Smooth muscle cell (in vitro differentiated cells): ENCODE measurements at regions not wholly inside any gene's neighbourhood (a gene's known extent, or its start where the extent isn't known, plus 50 kb on each side); places are given as distances from the start of the nearest gene placed in this dataset.

Experiments used
- DNase-seq: peaks from one replicate; lab custom pipeline; 2025; ENCODE audit not compliant: unreplicated experiment; lab: John Stamatoyannopoulos, UW
- H2AFZ ChIP-seq: fragments of 200-600 bp; sonication (generic); 2 replicates; pipeline ENCODE4 v1.6.0; 2016; ENCODE audit warnings: antibody characterized with exemption, low read depth, mild to moderate bottlenecking
- H3F3A ChIP-seq: fragments of 200-600 bp; sonication (generic); 2 replicates; pipeline ENCODE4 v1.6.0; 2017; ENCODE audit warnings: antibody characterized with exemption, low read depth
- H3K27ac ChIP-seq: fragments of 200-600 bp; sonication (generic); 2 replicates; pipeline ENCODE4 v1.5.1; 2016; ENCODE audit warnings: low read depth, mild to moderate bottlenecking
- H3K27me3 ChIP-seq: fragments of 200-600 bp; sonication (generic); 2 replicates; pipeline ENCODE4 v1.6.1; 2016; ENCODE audit warnings: low read depth, mild to moderate bottlenecking
- H3K36me3 ChIP-seq: fragments of 200-600 bp; sonication (generic); 2 replicates; pipeline ENCODE4 v1.5.1; 2016; ENCODE audit warnings: low read depth
- H3K4me1 ChIP-seq: fragments of 200-600 bp; sonication (generic); 2 replicates; pipeline ENCODE4 v1.5.1; 2016; ENCODE audit warnings: low read depth
- H3K4me2 ChIP-seq: fragments of 200-600 bp; sonication (generic); 2 replicates; pipeline ENCODE4 v1.6.0; 2016; ENCODE audit warnings: mild to moderate bottlenecking
- H3K4me3 ChIP-seq: fragments of 200-600 bp; sonication (generic); 2 replicates; pipeline ENCODE4 v1.5.1; 2016; ENCODE audit warnings: mild to moderate bottlenecking
- H3K79me2 ChIP-seq: fragments of 200-600 bp; sonication (generic); 2 replicates; pipeline ENCODE4 v1.6.0; 2016; ENCODE audit warnings: low read depth, mild to moderate bottlenecking
- H3K9ac ChIP-seq: fragments of 200-600 bp; sonication (generic); 2 replicates; pipeline ENCODE4 v1.6.0; 2016; ENCODE audit warnings: low read depth
- H3K9me3 ChIP-seq: fragments of 200-600 bp; sonication (generic); replicated peaks from 2 replicates; pipeline ENCODE4 v1.5.1; 2016; ENCODE audit warnings: low read depth
- H4K20me1 ChIP-seq: fragments of 200-600 bp; sonication (generic); 2 replicates; pipeline ENCODE4 v1.6.0; 2016; ENCODE audit warnings: low read depth
- CTCF ChIP-seq: fragments of 200-600 bp; sonication (generic); IDR thresholded peaks from 2 replicates; pipeline ENCODE4 v1.5.1; 2017; ENCODE audit warnings: borderline replicate concordance, mild to moderate bottlenecking, antibody characterized with exemption; ENCODE audit not compliant: insufficient read depth, poor library complexity, severe bottlenecking
- WGBS: methylation state at CpG from one replicate; pipeline ENCODE4 v1.1.7; 2016; ENCODE audit warnings: low lambda C conversion rate; 5-methylcytosine and 5-hydroxymethylcytosine counted together

GRCh38 chr17:6020376-6021010 lies 49.7 kb upstream of the WSCD1 start:
- WGBS, result 89% methylated on average over 3 of the region's 3 CpGs
- Histone ChIP-seq H3K27ac (no peak overlapping the region), H3K9ac (no peak overlapping the region), H3K4me1 (no peaks in the 10 kb centered on the region), H3K9me3 (no peaks in the 10 kb centered on the region), H3F3A (no peaks in the 10 kb centered on the region), H3K36me3 (no peaks in the 10 kb centered on the region), H3K4me3 (no peak overlapping the region), H3K4me2 (no peak overlapping the region), H3K27me3 (no peaks in the 10 kb centered on the region), H3K79me2 (no peaks in the 10 kb centered on the region), H4K20me1 (no peaks in the 10 kb centered on the region), H2AFZ (no peak overlapping the region)
- TF ChIP-seq CTCF, result no peak
- DNase-seq, result no peak
